ENCODE measurements at regions not wholly inside any gene's neighbourhood (a gene's known extent, or its start where the extent isn't known, plus 50 kb on each side); places are given as distances from the start of the nearest gene placed in this dataset.
"Not testable (repeated sequence)": the region's sequence is repeated elsewhere in the genome, so short reads cannot be mapped to it uniquely, and the experiment has no call there.

DNA sequence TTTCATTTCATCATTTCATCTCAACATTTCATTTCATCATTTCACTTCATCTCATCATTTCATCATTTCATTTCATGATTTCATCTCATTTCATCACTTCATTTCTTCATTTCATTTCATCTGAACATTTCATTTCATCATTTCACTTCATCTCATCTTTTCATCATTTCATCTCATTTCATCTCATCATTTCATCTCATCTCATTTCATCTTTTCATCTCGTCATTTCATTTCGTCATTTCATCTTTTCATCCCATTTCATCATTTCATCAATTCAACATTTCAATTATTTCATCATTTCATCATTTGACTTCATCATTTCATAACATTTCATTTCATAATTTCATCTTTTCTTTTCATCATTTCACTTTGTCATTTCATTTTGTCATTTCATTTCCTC lies 128.4 kb downstream of the ANKRD30BL start:
- Histone ChIP-seq H3K9me2 (replicated peaks; ENCODE audit: insufficient read depth, low read length) (no peaks in the 10 kb centered on the region), H3K79me2 (ENCODE audit: low read length) (no peaks in the 10 kb centered on the region), H3K4me2 (ENCODE audit: low read depth, low read length, poor library complexity, severe bottlenecking) (no peak overlapping the region), H3K27me3 (ENCODE audit: low read length) (no peaks in the 10 kb centered on the region), H4K20me1 (ENCODE audit: insufficient read depth, low read depth, low read length) (no peaks in the 10 kb centered on the region), H3K36me3 (ENCODE audit: insufficient read depth, low read length) (no peaks in the 10 kb centered on the region), H3K9me3 (ENCODE audit: low read length) (peaks cover 14% of the 10 kb centered on the region), H3K4me1 (ENCODE audit: low read length) (no peaks in the 10 kb centered on the region), H3K27ac (ENCODE audit: low read length) (no peak overlapping the region), H3K9ac (ENCODE audit: low read length) (no peak overlapping the region), H3K4me3 (ENCODE audit: low read length) (no peak overlapping the region), H2AFZ (ENCODE audit: low read length) (no peak overlapping the region)
- no peak for DNase-seq

DNA sequence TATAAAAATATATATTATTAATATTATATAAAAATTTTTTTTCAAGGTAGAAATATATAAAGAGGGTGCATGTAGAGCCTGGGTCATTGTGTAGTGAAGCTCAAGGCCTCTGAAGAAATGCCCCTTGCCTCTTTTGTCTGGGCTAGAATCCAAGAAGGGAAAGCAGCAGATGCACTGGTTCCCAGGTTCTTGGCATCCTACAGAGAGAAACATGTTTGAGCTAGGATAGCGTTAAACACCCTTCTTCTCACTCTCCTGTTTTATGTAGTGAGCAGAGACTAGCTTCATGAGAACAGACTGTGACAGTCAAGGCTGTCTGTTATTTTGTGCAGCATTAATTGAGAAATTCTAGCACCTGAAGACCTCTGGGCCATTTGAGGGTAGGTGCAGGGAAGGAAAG lies 149.7 kb downstream of the ANKRD30BL start:
- not testable (repeated sequence) for H3K4me1 ChIP-seq (ENCODE audit: low read length); H3K4me3 ChIP-seq (ENCODE audit: low read length); H3K27me3 ChIP-seq (ENCODE audit: low read length); H4K20me1 ChIP-seq (ENCODE audit: insufficient read depth, low read depth, low read length); H3K9me3 ChIP-seq (ENCODE audit: low read length); H3K9ac ChIP-seq (ENCODE audit: low read length); H3K36me3 ChIP-seq (ENCODE audit: insufficient read depth, low read length); H2AFZ ChIP-seq (ENCODE audit: low read length); H3K9me2 ChIP-seq (replicated peaks; ENCODE audit: insufficient read depth, low read length); H3K79me2 ChIP-seq (ENCODE audit: low read length); H3K27ac ChIP-seq (ENCODE audit: low read length); H3K4me2 ChIP-seq (ENCODE audit: low read depth, low read length, poor library complexity, severe bottlenecking); DNase-seq

DNA sequence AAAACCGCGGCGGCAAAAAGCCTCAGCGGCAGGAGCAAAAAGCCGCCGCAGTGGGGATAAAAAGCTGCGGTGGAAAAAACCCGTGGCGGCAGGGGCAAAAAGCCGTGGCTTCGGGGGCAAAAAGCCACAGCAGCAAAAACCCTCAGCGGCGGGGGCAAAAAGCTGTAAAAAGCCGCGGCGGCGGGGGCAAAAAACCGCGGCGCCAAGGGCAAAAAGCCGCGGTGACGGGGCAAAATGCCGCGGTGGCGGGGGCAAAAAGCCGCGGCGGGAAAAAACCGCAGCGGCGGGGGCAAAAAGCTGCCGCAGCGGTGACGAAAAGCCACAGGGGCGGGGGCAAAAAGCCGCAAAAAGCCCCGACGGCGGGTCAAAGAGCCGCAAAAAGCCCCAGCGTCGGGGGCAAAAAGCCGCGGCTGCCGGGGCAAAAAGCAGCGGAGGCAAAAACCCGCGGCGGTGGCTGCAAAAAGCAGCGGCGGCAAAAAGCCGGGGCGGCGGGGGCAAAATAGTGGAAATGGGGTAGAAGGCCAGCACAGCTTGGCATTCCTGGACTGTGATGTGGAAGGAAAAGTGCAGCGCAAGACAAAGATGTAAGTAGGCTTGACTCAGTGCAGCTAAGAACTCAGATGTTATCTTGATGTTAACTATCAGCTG lies 151.8 kb downstream of the ANKRD30BL start:
- Histone ChIP-seq H3K4me1 (ENCODE audit: low read length) (no peaks in the 10 kb centered on the region), H3K27me3 (ENCODE audit: low read length) (no peaks in the 10 kb centered on the region), H3K9me3 (ENCODE audit: low read length) (no peaks in the 10 kb centered on the region), H3K9me2 (replicated peaks; ENCODE audit: insufficient read depth, low read length) (no peaks in the 10 kb centered on the region), H4K20me1 (ENCODE audit: insufficient read depth, low read depth, low read length) (no peaks in the 10 kb centered on the region), H3K4me3 (ENCODE audit: low read length) (no peak overlapping the region), H3K36me3 (ENCODE audit: insufficient read depth, low read length) (no peaks in the 10 kb centered on the region), H3K4me2 (ENCODE audit: low read depth, low read length, poor library complexity, severe bottlenecking) (no peak overlapping the region), H3K9ac (ENCODE audit: low read length) (no peak overlapping the region), H3K79me2 (ENCODE audit: low read length) (no peaks in the 10 kb centered on the region), H2AFZ (ENCODE audit: low read length) (no peak overlapping the region), H3K27ac (ENCODE audit: low read length) (no peak overlapping the region)
- no peak for DNase-seq

DNA sequence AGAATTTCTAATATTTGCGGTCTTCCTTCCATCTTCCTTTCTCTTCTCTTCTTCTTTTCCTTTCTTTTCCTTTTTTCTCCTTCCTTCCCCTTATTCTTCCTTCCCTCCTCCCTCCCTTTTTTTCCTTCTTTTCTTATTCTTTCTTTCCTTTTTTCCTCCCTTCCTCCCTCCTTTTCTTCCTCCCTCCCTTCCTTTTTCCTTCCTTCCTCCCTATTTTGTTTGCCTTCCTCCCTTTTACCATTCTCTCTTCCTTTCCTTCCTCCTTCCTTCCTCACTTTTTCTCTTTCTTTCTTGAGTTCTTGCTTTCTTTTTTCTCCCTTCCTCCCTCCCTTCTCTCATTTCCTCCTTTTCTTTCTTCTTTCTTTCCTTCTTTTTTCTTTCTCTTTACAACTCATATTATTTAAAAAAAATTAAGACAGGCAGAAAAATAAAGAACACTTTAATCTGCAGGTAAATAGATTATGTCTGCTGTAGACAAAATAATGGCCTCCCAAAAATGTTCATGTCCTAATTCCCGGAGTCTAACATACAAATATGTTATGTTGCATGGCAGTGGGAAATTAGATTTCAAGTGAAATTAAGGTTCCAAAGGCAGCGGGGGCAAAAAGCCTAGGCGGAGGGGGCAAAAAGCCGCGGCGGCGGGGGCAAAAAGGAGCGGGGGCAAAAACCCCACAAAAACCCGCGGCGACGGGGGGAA lies 152.4 kb downstream of the ANKRD30BL start:
- Histone ChIP-seq H3K36me3 (ENCODE audit: insufficient read depth, low read length) (no peaks in the 10 kb centered on the region), H3K4me3 (ENCODE audit: low read length) (no peak overlapping the region), H4K20me1 (ENCODE audit: insufficient read depth, low read depth, low read length) (no peaks in the 10 kb centered on the region), H3K9me3 (ENCODE audit: low read length) (no peaks in the 10 kb centered on the region), H3K9me2 (replicated peaks; ENCODE audit: insufficient read depth, low read length) (no peaks in the 10 kb centered on the region), H3K79me2 (ENCODE audit: low read length) (no peaks in the 10 kb centered on the region), H3K27ac (ENCODE audit: low read length) (no peak overlapping the region), H3K4me1 (ENCODE audit: low read length) (no peaks in the 10 kb centered on the region), H3K4me2 (ENCODE audit: low read depth, low read length, poor library complexity, severe bottlenecking) (no peak overlapping the region), H2AFZ (ENCODE audit: low read length) (no peak overlapping the region), H3K27me3 (ENCODE audit: low read length) (no peaks in the 10 kb centered on the region), H3K9ac (ENCODE audit: low read length) (no peak overlapping the region)
- DNase-seq, result no peak

DNA sequence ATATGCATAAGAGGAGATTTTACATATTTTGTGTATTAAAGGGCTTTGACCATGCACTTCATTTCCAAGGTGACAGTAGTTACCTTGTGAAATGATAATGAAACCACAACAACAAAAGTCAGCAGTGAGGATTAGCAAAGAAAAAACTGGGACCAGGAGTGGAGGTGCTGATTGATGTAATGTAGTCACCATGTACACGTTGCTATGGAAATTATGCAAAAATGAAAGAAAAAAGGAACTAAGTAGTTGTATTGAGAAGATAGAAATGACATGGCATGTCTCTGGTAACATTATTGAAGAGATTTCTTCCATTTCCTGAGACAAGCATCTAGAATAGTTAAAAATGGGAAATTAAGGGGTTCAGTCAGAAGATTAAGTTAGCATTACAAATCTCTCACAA lies 171.0 kb downstream of the ANKRD30BL start:
- H3K27ac ChIP-seq (ENCODE audit: low read length); H3K4me3 ChIP-seq (ENCODE audit: low read length); DNase-seq; H3K79me2 ChIP-seq (ENCODE audit: low read length); H3K4me1 ChIP-seq (ENCODE audit: low read length); H3K27me3 ChIP-seq (ENCODE audit: low read length); H3K9me3 ChIP-seq (ENCODE audit: low read length); H2AFZ ChIP-seq (ENCODE audit: low read length); H3K4me2 ChIP-seq (ENCODE audit: low read depth, low read length, poor library complexity, severe bottlenecking); H3K9ac ChIP-seq (ENCODE audit: low read length); H3K9me2 ChIP-seq (replicated peaks; ENCODE audit: insufficient read depth, low read length); H4K20me1 ChIP-seq (ENCODE audit: insufficient read depth, low read depth, low read length); H3K36me3 ChIP-seq (ENCODE audit: insufficient read depth, low read length): not testable (repeated sequence)

DNA sequence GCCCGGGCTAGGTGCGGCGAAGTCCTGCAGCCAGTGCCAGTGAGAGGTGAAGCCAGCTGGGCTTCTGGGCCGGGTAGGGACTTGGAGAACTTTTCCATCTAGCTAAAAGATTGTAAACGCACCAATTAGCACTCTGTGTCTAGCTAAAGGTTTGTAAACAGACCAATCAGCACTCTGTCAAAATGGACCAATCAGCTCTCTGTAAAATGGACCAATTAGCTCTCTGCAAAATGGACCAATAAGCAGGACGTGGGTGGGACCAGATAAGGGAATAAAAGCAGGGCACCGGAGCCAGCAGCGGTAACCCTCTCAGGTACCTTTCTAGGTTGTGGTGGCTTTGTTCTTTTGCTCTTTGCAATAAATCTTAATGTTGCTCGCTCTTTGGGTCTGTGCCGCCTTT lies 195.1 kb downstream of the ANKRD30BL start:
- H3K4me2 ChIP-seq (ENCODE audit: low read depth, low read length, poor library complexity, severe bottlenecking); H4K20me1 ChIP-seq (ENCODE audit: insufficient read depth, low read depth, low read length); H3K36me3 ChIP-seq (ENCODE audit: insufficient read depth, low read length); H3K27me3 ChIP-seq (ENCODE audit: low read length); H3K4me1 ChIP-seq (ENCODE audit: low read length); H3K79me2 ChIP-seq (ENCODE audit: low read length); H3K9ac ChIP-seq (ENCODE audit: low read length); H3K27ac ChIP-seq (ENCODE audit: low read length); H3K9me3 ChIP-seq (ENCODE audit: low read length); DNase-seq; H3K4me3 ChIP-seq (ENCODE audit: low read length); H2AFZ ChIP-seq (ENCODE audit: low read length); H3K9me2 ChIP-seq (replicated peaks; ENCODE audit: insufficient read depth, low read length): not testable (repeated sequence)

DNA sequence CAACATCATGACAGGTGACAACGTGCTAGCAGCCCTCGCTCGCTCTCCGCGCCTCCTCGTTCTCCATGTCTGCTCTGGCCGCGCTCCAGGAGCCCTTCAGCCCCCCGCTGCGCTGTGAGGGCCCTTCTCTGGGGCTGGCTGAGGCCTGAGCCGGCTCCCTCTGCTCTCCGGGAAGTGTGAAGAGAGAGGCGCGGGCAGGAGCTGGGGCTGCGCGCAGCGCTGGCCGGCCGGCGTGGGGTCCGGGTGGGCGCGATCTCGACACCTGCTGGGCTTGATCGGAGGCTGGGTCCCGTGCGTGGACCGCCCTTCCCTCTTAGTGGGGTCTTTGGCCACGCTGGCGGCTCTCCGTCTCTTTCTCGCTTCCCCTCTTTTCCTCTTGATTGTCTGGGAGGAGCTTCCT lies 195.5 kb downstream of the ANKRD30BL start:
- Histone ChIP-seq H3K9me3 (ENCODE audit: low read length) (no peaks in the 10 kb centered on the region), H3K36me3 (ENCODE audit: insufficient read depth, low read length) (no peaks in the 10 kb centered on the region), H3K4me1 (ENCODE audit: low read length) (no peaks in the 10 kb centered on the region), H4K20me1 (ENCODE audit: insufficient read depth, low read depth, low read length) (no peaks in the 10 kb centered on the region), H3K27ac (ENCODE audit: low read length) (no peak overlapping the region), H3K9ac (ENCODE audit: low read length) (no peak overlapping the region), H2AFZ (ENCODE audit: low read length) (no peak overlapping the region), H3K27me3 (ENCODE audit: low read length) (no peaks in the 10 kb centered on the region), H3K4me3 (ENCODE audit: low read length) (no peak overlapping the region), H3K4me2 (ENCODE audit: low read depth, low read length, poor library complexity, severe bottlenecking) (no peak overlapping the region), H3K9me2 (replicated peaks; ENCODE audit: insufficient read depth, low read length) (no peaks in the 10 kb centered on the region), H3K79me2 (ENCODE audit: low read length) (no peaks in the 10 kb centered on the region)
- no peak for DNase-seq

DNA sequence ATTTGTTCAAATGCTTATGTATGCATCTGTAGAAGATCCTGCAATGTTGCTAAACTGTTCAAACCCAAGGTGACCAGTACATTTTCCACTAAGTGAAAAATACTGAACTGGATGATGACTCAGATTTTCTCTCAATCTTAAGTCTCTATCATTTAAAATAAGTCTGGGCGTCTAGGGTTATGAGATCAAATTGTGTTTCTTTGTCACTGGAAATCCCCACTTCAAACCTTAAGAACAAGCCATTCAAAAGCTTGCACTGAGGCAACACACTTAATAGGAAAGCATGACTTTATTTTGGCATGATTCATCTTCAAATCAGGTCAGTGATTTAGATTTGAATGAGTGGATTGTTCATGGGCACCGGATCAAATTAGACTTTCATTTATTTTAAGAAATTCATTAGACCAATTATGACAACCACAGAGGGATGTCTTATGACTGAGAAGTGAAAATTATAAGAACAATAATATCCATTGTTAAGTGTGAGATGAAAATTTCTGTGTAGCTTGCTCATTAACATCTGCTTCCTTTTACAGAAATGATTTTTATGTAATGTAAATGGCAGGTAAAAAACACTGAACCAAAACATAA lies 203.6 kb downstream of the ANKRD30BL start:
- H3K27ac ChIP-seq (ENCODE audit: low read length); H3K9me2 ChIP-seq (replicated peaks; ENCODE audit: insufficient read depth, low read length); H3K27me3 ChIP-seq (ENCODE audit: low read length); H3K9ac ChIP-seq (ENCODE audit: low read length); DNase-seq; H3K4me3 ChIP-seq (ENCODE audit: low read length); H3K4me1 ChIP-seq (ENCODE audit: low read length); H3K36me3 ChIP-seq (ENCODE audit: insufficient read depth, low read length); H3K9me3 ChIP-seq (ENCODE audit: low read length); H3K79me2 ChIP-seq (ENCODE audit: low read length); H3K4me2 ChIP-seq (ENCODE audit: low read depth, low read length, poor library complexity, severe bottlenecking); H2AFZ ChIP-seq (ENCODE audit: low read length); H4K20me1 ChIP-seq (ENCODE audit: insufficient read depth, low read depth, low read length): not testable (repeated sequence)

Measured in Karpas-422 (cell line).